K562 (cell line): ENCODE measurements at regions not wholly inside any gene's neighbourhood (a gene's known extent, or its start where the extent isn't known, plus 50 kb on each side); places are given as distances from the start of the nearest gene placed in this dataset.

Experiments used
- CAMTA2 ChIP-seq: fragments of 250-450 bp; sonication (Bioruptor Pico); conservative IDR thresholded peaks from 2 replicates; pipeline ENCODE4 v1.5.1; 2022
- CTCF ChIP-seq, 3 experiments: IDR thresholded peaks in 2 of 3; conservative IDR thresholded peaks in 1 of 3; 2 replicates each; pipeline ENCODE4 v1.5.1; 2011 to 2012; ENCODE audit warnings: low read length in 3 of 3, mild to moderate bottlenecking in 3 of 3, control low read depth in 2 of 3, improper control_type of control experiment in 1 of 3, inconsistent platforms in 1 of 3, low read depth in 1 of 3, mixed read lengths in 1 of 3, moderate library complexity in 1 of 3; ENCODE audit not compliant: insufficient read depth in 2 of 3
- GATAD2B ChIP-seq: fragments of 450-650 bp; IDR thresholded peaks from 2 replicates; pipeline ENCODE4 v1.6.1; 2017; ENCODE audit warnings: mild to moderate bottlenecking, borderline replicate concordance
- SAP30 ChIP-seq: fragments of 200-600 bp; sonication (generic); IDR thresholded peaks from 2 replicates; pipeline ENCODE4 v1.6.1; 2012; ENCODE audit warnings: borderline replicate concordance, low read depth, mild to moderate bottlenecking, moderate library complexity, low read length, control low read depth, inconsistent platforms; ENCODE audit not compliant: insufficient read depth, poor library complexity, severe bottlenecking

- TF ChIP-seq CTCF (IDR thresholded peaks at IDR 0.05 in 2 of 3, conservative IDR thresholded peaks at IDR 0.05 in 1 of 3; ENCODE audit: insufficient read depth in 2 of 3, low read depth in 1 of 3, low read length in 3 of 3) (no peak), SAP30 (no peak), CAMTA2 (no peak), GATAD2B (no peak)
Observed at GRCh38 chr12:97185567-97185966, 277.0 kb upstream of the RMST start.
